Upper lobe of right lung (tissue), 1 donor: ENCODE measurements at regions not wholly inside any gene's neighbourhood (a gene's known extent, or its start where the extent isn't known, plus 50 kb on each side); places are given as distances from the start of the nearest gene placed in this dataset.

Source experiments
- ATAC-seq: fragments of 200-7000 bp; cut with Tn5 transposase; one replicate; pipeline ENCODE4 v1.9.1; 2020; ENCODE audit warnings: mild to moderate bottlenecking, moderate library complexity
- DNase-seq: peaks from one replicate; pipeline ENCODE4 v3.0.0-alpha.2; 2020
- H3K27ac ChIP-seq: fragments of 200-600 bp; one replicate; pipeline ENCODE4 v1.8.0; 2022
- H3K27me3 ChIP-seq: fragments of 200-600 bp; one replicate; pipeline ENCODE4 v1.8.0; 2022; ENCODE audit warnings: mild to moderate bottlenecking
- H3K36me3 ChIP-seq: fragments of 200-600 bp; one replicate; pipeline ENCODE4 v1.8.0; 2022
- H3K4me1 ChIP-seq: fragments of 200-600 bp; one replicate; pipeline ENCODE4 v1.8.0; 2022
- H3K4me3 ChIP-seq: fragments of 200-600 bp; one replicate; pipeline ENCODE4 v1.8.0; 2022; ENCODE audit warnings: mild to moderate bottlenecking
- H3K9me3 ChIP-seq: fragments of 200-600 bp; one replicate; pipeline ENCODE4 v1.8.0; 2022
- CTCF ChIP-seq: fragments of 200-600 bp; IDR thresholded peaks from one replicate; pipeline ENCODE4 v1.8.0; 2022; ENCODE audit warnings: antibody characterized with exemption
- intact Hi-C: fragments of 100-400 bp; cut with DNase I; formaldehyde crosslinking; loops from one replicate; pipeline ENCODE4 v1.11.0; 2022
- donor health status: DM: no; HTN: yes; CAD: no; lungs with severe emphysema.

- no peak overlapping the region for H3K27ac ChIP-seq
- H3K9me3 ChIP-seq = no peaks in the 10 kb centered on the region
- H3K4me1 ChIP-seq = peaks cover under 1% of the 10 kb centered on the region
- no peak for DNase-seq
- no peak for TF ChIP-seq CTCF
- ATAC-seq = no peak
- no peak overlapping the region for H3K4me3 ChIP-seq
- no peaks in the 10 kb centered on the region for H3K27me3 ChIP-seq
- H3K36me3 ChIP-seq = no peaks in the 10 kb centered on the region
- intact Hi-C loops = no loop called here
These were observed 155.2 kb upstream of the TLE3 start for GRCh38 chr15:70252951-70253320.

GRCh38 chr15:70252056-70252950, 154.6 kb upstream of the TLE3 start:
- Histone ChIP-seq H3K27me3 (no peaks in the 10 kb centered on the region), H3K36me3 (no peaks in the 10 kb centered on the region), H3K27ac (no peak overlapping the region), H3K4me1 (no peaks in the 10 kb centered on the region), H3K4me3 (no peak overlapping the region), H3K9me3 (no peaks in the 10 kb centered on the region)
- DNase-seq = peak; percentile 45
- no peak for TF ChIP-seq CTCF
- intact Hi-C loops = no loop called here
- no peak for ATAC-seq

GRCh38 chr15:70251246-70251990, 153.7 kb upstream of the TLE3 start:
- ATAC-seq (no peak), DNase-seq (peak; percentile 38)
- Histone ChIP-seq H3K4me3 (no peak overlapping the region), H3K27ac (no peak overlapping the region), H3K9me3 (no peaks in the 10 kb centered on the region), H3K36me3 (no peaks in the 10 kb centered on the region), H3K27me3 (no peaks in the 10 kb centered on the region), H3K4me1 (peaks cover 3% of the 10 kb centered on the region)
- no peak for TF ChIP-seq CTCF
- intact Hi-C loops = no loop called here

- Histone ChIP-seq H3K36me3 (no peaks in the 10 kb centered on the region), H3K27ac (no peak overlapping the region), H3K4me3 (no peak overlapping the region), H3K9me3 (no peaks in the 10 kb centered on the region), H3K4me1 (peaks cover 3% of the 10 kb centered on the region), H3K27me3 (no peaks in the 10 kb centered on the region)
- no peak for TF ChIP-seq CTCF
- DNase-seq = no peak
- no peak for ATAC-seq
- intact Hi-C loops = no loop called here
These were observed 152.8 kb upstream of the TLE3 start for GRCh38 chr15:70250208-70251201.

- Histone ChIP-seq H3K36me3 (no peaks in the 10 kb centered on the region), H3K9me3 (no peaks in the 10 kb centered on the region), H3K4me1 (peaks cover 3% of the 10 kb centered on the region), H3K4me3 (no peak overlapping the region), H3K27me3 (no peaks in the 10 kb centered on the region), H3K27ac (no peak overlapping the region)
- no peak for TF ChIP-seq CTCF
- intact Hi-C loops = no loop called here
- ATAC-seq (no peak), DNase-seq (no peak)
These were observed 151.9 kb upstream of the TLE3 start for GRCh38 chr15:70249616-70250015.
